H7 (cell line): ENCODE measurements at regions not wholly inside any gene's neighbourhood (a gene's known extent, or its start where the extent isn't known, plus 50 kb on each side); places are given as distances from the start of the nearest gene placed in this dataset.

Experiments
- DNase-seq: peaks from one replicate; pipeline ENCODE4 v3.0.0; 2012
- H3K27me3 ChIP-seq: 2 replicates; pipeline ENCODE4 v1.6.0; 2011; ENCODE audit warnings: mild to moderate bottlenecking, low read length; ENCODE audit not compliant: control insufficient read depth, insufficient read depth
- H3K36me3 ChIP-seq: replicated peaks from 2 replicates; pipeline ENCODE4 v1.5.1; 2011; ENCODE audit warnings: low read length; ENCODE audit not compliant: control insufficient read depth, insufficient read depth
- H3K4me3 ChIP-seq: 2 replicates; pipeline ENCODE4 v1.5.1; 2011; ENCODE audit warnings: low read depth, mild to moderate bottlenecking, control low read depth, low read length, moderate library complexity; ENCODE audit not compliant: insufficient read depth

DNA sequence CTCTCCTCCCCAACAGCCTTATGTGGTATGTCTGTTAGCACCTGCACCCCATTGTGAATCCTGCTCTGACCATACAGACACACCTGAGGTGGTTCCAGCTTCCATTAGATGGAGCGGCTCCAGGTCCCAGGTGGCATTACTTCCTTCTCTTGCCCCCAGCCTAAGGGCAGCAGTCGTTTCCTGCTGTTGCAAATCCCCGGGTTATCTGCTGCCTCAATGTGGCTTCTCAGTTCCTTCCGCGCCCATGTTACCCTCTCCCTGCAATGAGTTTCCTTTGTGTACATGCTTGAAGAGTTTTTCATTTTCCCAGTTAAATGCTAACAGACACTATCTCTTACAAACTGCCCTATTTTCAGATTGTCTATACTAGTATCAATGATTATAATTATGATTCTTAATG lies 62.8 kb upstream of the PRKCQ start:
- DNase-seq, result no peak
- no peaks in the 10 kb centered on the region for H3K36me3 ChIP-seq
- H3K4me3 ChIP-seq, result no peak overlapping the region
- no peaks in the 10 kb centered on the region for H3K27me3 ChIP-seq

DNA sequence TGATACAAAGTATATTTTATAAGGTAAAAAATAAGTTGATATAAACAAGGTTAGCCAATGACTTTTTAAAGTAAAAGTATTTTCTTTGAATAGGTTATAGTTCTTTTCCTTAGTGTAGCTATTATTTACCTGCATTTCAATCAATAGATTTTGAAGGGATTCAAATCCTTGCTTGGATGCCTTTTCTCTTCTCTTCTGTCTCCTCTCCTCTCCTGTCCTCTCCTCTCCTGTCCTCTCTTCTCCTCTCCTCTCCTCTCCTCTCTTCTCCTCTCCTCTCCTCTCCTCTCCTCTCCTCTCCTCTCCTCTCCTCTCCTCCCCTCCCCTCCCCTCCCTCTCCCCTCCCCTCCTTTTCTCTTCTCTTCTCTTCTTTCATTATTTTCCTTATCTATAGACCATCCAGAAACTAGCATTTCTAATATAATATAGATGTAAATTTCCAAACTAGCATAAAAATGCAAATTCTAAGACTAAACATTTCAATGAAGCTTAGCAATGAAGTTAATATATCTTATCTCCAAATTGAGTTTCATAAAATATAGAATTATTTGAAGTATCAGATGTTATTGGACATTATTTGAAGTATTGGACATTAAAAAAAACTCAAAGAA lies 60.5 kb upstream of the PRKCQ start:
- DNase-seq, result no peak
- Histone ChIP-seq H3K36me3 (no peaks in the 10 kb centered on the region), H3K4me3 (no peak overlapping the region), H3K27me3 (no peaks in the 10 kb centered on the region)

DNA sequence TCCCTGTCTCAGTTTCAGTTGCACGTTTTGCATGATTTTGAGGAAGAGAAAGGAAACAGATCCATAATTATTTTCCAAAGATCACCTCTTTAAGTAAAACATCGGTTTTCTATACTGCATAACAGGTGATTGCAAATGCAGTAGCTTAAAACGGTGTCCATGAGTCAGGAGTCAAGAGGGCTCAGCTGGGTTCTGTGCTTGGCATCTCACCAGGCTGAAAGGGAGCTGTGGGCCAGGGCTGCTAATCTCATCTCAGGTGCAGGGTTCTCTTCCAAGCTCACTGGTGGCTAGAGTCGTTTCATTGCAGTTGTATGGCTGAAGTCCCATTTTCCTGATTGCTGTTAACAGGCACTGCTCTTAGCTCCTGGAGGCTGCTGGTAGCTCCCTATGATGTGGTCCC lies 57.0 kb upstream of the PRKCQ start:
- H3K4me3 ChIP-seq, result no peak overlapping the region
- DNase-seq, result no peak
- no peaks in the 10 kb centered on the region for H3K36me3 ChIP-seq
- H3K27me3 ChIP-seq, result no peaks in the 10 kb centered on the region

DNA sequence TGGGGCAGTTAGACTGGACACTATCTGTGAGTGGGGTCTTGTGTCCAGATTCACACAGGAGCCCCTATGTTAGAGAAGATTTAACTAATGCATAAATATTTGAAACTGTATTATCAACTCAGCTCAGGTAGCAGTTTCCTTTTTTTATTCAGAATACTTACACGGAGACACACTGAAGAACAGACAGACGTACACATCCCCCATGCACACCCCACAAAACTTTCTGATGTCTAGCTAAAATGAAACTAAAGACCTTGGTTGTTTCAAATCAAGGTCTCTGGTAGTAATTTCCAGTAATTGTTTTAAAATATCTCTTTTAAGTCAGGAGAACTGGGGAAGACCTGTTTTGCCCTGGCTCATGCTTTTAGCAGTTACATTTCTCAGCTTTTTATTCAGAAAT lies 55.7 kb upstream of the PRKCQ start:
- H3K4me3 ChIP-seq, result no peak overlapping the region
- no peak for DNase-seq
- H3K27me3 ChIP-seq, result no peaks in the 10 kb centered on the region
- no peaks in the 10 kb centered on the region for H3K36me3 ChIP-seq
